Skeletal muscle tissue (tissue), 3 donors: ENCODE measurements at regions not wholly inside any gene's neighbourhood (a gene's known extent, or its start where the extent isn't known, plus 50 kb on each side); places are given as distances from the start of the nearest gene placed in this dataset.

Experiments used
- H3K27ac ChIP-seq: one replicate; pipeline ENCODE4 v1.7.0; 2013; ENCODE audit warnings: mild to moderate bottlenecking, low read depth, low read length, inconsistent platforms
- H3K27me3 ChIP-seq, 3 donors: one replicate each; pipeline ENCODE4 v1.7.0; 2013; ENCODE audit warnings: low read length in 3 of 3; ENCODE audit not compliant: control insufficient read depth in 3 of 3, insufficient read depth in 3 of 3
- H3K36me3 ChIP-seq, 3 donors: one replicate each; pipeline ENCODE4 v1.7.0; 2013; ENCODE audit warnings: low read length in 3 of 3; ENCODE audit not compliant: control insufficient read depth in 3 of 3, insufficient read depth in 3 of 3
- H3K4me1 ChIP-seq, 3 donors: one replicate each; pipeline ENCODE4 v1.7.0; 2013; ENCODE audit warnings: low read length in 3 of 3, mild to moderate bottlenecking in 3 of 3; ENCODE audit not compliant: control insufficient read depth in 3 of 3, insufficient read depth in 3 of 3
- H3K4me3 ChIP-seq, 3 donors: one replicate each; pipeline ENCODE4 v1.7.0; 2013; ENCODE audit warnings: low read length in 3 of 3
- H3K9ac ChIP-seq, 3 donors: one replicate each; pipeline ENCODE4 v1.7.0; 2013; ENCODE audit warnings: low read length in 3 of 3, mild to moderate bottlenecking in 3 of 3, moderate library complexity in 2 of 3, low read depth in 1 of 3
- H3K9me3 ChIP-seq, 3 donors: one replicate each; pipeline ENCODE4 v1.7.0; 2013; ENCODE audit warnings: low read length in 3 of 3; ENCODE audit not compliant: control insufficient read depth in 3 of 3
- donor health status: Osteomylitis.

DNA sequence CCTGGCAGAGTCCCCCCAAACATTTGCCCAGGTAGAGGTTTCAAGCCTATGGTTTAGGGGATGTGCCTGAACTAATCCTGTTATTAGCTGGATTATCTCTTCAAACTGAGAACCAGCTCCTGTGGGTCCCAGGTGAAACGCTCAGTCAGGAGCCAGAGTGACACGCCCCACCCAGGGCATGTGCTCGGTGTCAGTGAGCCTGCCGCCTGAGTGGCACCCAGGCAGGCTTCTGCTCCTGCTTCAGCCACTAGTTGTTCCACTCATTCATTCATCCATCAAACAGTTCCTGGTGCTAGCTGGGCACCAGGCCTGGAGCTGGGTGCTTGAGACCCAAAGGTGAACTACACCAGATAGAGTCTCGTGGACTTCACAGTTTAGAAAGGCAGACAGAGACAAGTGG is 129.4 kb upstream of the PITX1 start:
- no peak overlapping the region for H3K9ac ChIP-seq
- H3K4me3 ChIP-seq = no peak overlapping the region
- H3K9me3 ChIP-seq = peaks cover 0 to 5% (median 0%) of the 10 kb centered on the region in 3 donors
- H3K4me1 ChIP-seq = no peaks in the 10 kb centered on the region
- H3K27me3 ChIP-seq = peaks cover 0 to 8% (median 0%) of the 10 kb centered on the region in 3 donors
- no peak overlapping the region for H3K27ac ChIP-seq
- H3K36me3 ChIP-seq = no peaks in the 10 kb centered on the region

DNA sequence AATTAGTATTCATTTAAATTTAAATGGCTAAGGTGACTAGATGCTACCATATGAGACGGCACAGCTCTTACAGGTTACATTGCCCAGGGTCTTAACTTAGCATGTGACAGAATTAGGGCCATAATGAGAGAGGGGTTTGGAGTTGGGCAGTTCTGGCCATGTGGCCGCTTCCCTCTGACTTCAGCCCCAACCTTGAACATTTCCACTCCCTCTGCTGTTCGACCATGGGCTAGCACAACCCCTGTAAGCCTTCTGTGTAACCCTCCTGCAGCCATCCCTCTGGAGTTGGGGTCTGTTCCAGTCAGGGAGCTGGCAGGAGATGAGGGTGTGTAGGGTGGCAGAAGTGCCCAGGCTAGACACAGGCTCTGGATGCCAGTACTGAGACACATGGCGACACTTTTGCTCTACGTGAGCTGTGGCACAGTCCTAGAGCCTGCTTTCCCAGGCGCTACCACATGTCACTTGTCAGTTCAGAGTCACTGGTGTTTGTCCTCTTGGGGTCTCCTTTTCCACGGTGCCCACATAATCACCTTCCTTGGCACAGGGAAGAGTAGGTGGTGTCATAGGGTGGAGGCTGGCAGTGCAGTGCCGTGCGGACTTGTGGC is 128.7 kb upstream of the PITX1 start:
- H3K36me3 ChIP-seq = no peaks in the 10 kb centered on the region
- peaks cover 0 to 5% (median 2%) of the 10 kb centered on the region in 3 donors for H3K9me3 ChIP-seq
- H3K27ac ChIP-seq = no peak overlapping the region
- H3K4me3 ChIP-seq = no peak overlapping the region
- peaks cover 0 to 8% (median 0%) of the 10 kb centered on the region in 3 donors for H3K27me3 ChIP-seq
- H3K9ac ChIP-seq = no peak overlapping the region
- H3K4me1 ChIP-seq = no peaks in the 10 kb centered on the region

DNA sequence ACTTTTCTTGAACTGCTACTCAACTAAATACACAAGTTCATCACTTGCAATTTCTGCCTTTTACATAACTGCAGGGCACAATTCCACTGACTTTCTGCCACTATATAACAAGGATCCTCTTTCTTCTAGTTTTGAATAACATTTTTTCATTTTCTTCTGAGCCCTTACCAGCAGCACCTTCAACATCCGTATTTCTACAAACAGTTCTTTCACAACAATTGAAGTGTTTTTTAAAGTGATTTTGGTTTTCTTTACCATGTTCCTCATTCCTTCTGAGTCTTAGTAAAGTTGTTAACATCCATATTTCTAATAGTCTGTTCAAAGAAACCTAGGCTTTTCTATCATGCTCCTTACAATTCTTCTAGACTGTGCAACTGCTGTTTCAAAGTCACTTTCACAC is 127.2 kb upstream of the PITX1 start:
- no peak overlapping the region for H3K4me3 ChIP-seq
- H3K27ac ChIP-seq = no peak overlapping the region
- no peak overlapping the region for H3K9ac ChIP-seq
- H3K9me3 ChIP-seq = peaks cover 0 to 5% (median 2%) of the 10 kb centered on the region in 3 donors
- no peaks in the 10 kb centered on the region for H3K4me1 ChIP-seq
- peaks cover 0 to 3% (median 0%) of the 10 kb centered on the region in 3 donors for H3K27me3 ChIP-seq
- H3K36me3 ChIP-seq = no peaks in the 10 kb centered on the region

DNA sequence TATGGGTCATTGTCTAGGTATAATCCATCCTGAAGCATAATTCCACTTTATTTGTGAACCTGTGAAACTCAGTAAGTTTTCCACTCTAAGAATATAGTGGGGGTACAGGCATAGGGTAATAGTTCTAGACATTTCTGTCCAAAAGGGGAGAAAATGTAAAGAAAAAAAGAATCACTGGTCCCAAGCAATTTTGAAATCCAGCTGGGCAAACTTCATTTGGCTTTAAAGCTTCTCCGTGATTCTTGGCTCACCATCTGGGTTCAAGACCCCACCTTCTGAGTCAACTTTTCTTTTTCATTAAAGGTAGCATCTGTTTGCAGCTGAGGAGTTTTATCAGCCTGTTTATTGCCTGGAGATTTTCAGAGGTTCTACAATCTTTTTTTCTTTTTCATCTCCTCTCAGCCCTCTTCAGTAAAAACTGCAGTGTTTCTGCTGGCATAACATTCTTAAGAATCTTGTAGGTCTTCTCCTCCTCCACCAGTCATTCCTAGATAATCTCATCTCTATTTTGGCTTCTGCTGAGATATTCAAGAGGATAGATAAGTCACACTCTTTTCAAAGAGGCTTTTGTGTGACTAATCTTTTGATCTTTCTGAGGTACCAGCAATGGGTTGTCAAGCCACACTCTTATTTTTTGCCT is 126.1 kb upstream of the PITX1 start:
- no peaks in the 10 kb centered on the region for H3K36me3 ChIP-seq
- H3K4me3 ChIP-seq = no peak overlapping the region
- no peak overlapping the region for H3K27ac ChIP-seq
- H3K4me1 ChIP-seq = no peaks in the 10 kb centered on the region
- peaks cover 0 to 5% (median 2%) of the 10 kb centered on the region in 3 donors for H3K9me3 ChIP-seq
- peaks cover 0 to 3% (median 0%) of the 10 kb centered on the region in 3 donors for H3K27me3 ChIP-seq
- H3K9ac ChIP-seq = no peak overlapping the region

DNA sequence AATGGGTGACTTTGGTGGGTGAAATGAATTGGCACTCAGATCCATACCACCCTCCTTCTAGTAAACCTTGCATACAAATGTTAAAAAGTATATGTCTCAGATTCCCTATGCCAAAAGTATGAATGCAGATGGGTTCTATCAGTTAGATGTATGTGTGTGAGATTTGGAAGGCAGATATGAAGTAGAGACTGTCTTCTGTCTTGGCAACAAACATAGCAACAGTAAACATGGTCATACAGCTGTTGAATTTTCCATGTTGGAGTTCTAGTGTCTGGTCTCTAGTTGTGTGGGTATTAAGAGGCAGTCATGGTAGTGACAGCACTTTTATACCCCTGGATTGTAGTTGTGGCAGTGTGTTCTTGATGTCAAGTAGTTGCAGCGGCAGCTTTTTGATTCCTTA is 125.6 kb upstream of the PITX1 start:
- Histone ChIP-seq H3K9ac (no peak overlapping the region), H3K4me3 (no peak overlapping the region), H3K27me3 (peaks cover 0 to 3% (median 0%) of the 10 kb centered on the region in 3 donors), H3K36me3 (no peaks in the 10 kb centered on the region), H3K27ac (no peak overlapping the region), H3K9me3 (peaks cover 0 to 5% (median 2%) of the 10 kb centered on the region in 3 donors), H3K4me1 (no peaks in the 10 kb centered on the region)

DNA sequence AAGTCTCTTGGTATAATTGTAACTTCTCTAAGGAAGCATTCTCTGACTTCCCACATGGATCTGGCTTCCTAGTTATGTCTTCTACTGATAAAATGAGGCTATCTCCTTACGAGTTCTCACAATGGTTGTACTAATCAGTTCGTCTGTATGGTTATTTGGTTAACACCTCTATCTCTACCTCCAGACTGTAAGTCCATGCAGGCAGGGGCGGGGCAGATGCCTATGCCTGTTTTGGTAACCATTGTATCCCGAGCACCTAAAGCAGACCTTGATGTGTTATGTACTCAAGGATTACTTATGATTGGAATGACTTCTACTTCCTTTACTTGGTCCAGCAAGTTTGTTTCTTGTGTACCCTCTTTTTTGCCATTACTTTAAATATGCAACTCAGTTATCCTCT is 125.0 kb upstream of the PITX1 start:
- H3K27ac ChIP-seq = no peak overlapping the region
- H3K36me3 ChIP-seq = no peaks in the 10 kb centered on the region
- H3K4me1 ChIP-seq = no peaks in the 10 kb centered on the region
- no peak overlapping the region for H3K4me3 ChIP-seq
- H3K9me3 ChIP-seq = peaks cover 0 to 5% (median 2%) of the 10 kb centered on the region in 3 donors
- no peak overlapping the region for H3K9ac ChIP-seq
- peaks cover 0 to 3% (median 0%) of the 10 kb centered on the region in 3 donors for H3K27me3 ChIP-seq

DNA sequence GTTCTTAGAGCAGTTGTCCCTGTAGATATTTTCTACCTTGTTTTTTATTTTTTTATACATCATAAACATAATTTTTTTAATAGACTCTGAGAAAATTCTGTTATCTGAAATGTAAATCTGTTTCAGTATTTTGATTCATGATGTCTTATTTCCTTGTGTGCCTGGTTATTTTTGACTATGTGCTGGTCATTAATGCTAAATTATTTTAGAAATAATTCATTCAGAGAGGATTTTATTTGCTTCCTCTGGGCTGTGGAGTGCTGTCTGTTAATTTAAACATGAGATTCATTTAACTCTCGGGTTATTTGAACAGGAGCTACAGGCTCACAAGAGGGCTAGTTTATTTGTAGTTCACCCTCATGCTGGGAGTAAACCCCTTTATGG is 124.3 kb upstream of the PITX1 start:
- Histone ChIP-seq H3K27me3 (peaks cover 0 to 3% (median 0%) of the 10 kb centered on the region in 3 donors), H3K9ac (no peak overlapping the region), H3K9me3 (peaks cover 0 to 5% (median 2%) of the 10 kb centered on the region in 3 donors), H3K4me3 (no peak overlapping the region), H3K4me1 (no peaks in the 10 kb centered on the region), H3K36me3 (no peaks in the 10 kb centered on the region), H3K27ac (no peak overlapping the region)

DNA sequence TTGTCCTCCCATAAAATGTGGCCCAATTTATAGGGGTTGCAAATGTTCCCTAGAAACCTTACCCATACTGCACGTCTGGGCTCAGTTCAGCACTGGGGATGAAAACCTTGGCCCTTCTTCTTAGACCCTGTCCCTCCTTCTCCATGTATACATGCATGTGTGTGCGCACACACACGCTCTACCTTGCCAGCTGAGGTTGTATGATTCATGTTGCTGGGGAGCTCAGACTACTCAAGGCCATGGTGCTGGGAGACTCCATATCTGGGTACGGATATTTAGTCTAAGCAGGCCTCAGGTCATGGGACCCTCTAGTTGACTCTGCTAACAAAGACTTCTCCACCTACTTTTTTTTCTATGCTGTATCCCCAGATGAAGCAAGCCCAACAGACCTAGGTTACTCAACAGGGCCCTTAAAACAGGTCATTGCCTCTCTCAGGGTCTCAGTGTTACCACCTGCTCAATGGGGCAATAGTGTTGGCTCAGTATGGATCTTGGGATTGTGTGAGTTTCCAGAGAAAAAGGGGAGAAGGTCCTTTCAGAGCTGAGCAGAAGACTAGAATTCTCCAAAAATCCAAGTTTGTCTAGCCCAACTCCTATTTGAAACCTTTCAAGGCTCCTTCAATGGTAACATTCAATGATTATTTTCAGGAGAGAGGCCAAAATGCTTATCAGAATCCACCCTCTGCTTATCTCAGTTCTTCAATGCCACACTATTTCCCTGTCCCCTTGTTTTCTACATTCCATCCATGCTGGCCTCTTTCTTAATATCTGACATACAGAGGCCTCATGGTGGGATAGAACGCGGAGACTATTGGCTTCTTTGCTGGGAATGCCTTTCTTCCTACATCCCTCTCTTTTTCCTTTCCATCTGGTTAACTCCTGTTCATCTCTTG is 123.6 kb upstream of the PITX1 start:
- Histone ChIP-seq H3K4me3 (no peak overlapping the region), H3K9ac (no peak overlapping the region), H3K36me3 (no peaks in the 10 kb centered on the region), H3K4me1 (no peaks in the 10 kb centered on the region), H3K27me3 (no peaks in the 10 kb centered on the region), H3K27ac (no peak overlapping the region), H3K9me3 (peaks cover 0 to 5% (median 2%) of the 10 kb centered on the region in 3 donors)

DNA sequence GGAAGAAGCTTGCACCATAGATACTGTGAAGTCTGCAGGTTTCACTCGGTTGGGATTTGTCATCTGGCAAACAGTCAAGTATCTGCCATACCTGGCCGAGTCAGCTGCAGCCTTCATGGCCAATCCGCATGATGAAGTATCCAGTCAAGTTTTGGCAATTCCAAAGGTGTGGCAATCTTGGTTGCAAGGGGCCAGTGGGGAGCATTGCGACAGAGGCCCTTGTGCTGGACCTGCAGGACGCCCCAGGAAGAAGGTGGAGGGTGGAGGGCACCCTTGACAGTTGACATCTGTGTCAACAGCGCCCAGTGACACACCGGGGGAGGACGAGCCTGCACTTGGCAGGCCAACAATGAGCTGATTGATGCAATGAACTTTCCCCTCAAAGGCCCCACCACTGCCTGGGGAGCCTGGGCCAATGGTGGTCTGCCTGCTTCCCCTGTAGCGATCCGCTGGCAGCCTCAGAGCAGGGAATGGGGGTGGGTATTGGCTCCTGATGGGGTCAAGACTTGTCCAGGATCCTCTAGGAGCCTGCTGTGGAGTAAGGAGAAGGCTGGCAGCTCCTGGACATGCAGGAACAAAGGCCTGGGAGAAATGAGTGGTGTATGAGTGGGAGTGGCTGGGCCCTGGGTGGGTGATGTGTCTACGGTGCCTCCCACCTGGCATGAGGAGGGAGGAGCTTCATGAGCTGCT is 122.8 kb upstream of the PITX1 start:
- no peak overlapping the region for H3K9ac ChIP-seq
- H3K9me3 ChIP-seq = peaks cover 0 to 5% (median 2%) of the 10 kb centered on the region in 3 donors
- H3K36me3 ChIP-seq = no peaks in the 10 kb centered on the region
- no peaks in the 10 kb centered on the region for H3K4me1 ChIP-seq
- no peaks in the 10 kb centered on the region for H3K27me3 ChIP-seq
- no peak overlapping the region for H3K4me3 ChIP-seq
- H3K27ac ChIP-seq = no peak overlapping the region
